ENCODE measurements at regions not wholly inside any gene's neighbourhood (a gene's known extent, or its start where the extent isn't known, plus 50 kb on each side); places are given as distances from the start of the nearest gene placed in this dataset.

- H2AFZ ChIP-seq (ENCODE audit: low read depth, low read length): no peak overlapping the region
- H3K27ac ChIP-seq (ENCODE audit: low read length): no peak overlapping the region
- TF ChIP-seq EZH2 (IDR thresholded peaks at IDR 0.05; ENCODE audit: borderline replicate concordance, low read depth, low read length, severe bottlenecking): no peak
- TF ChIP-seq, protein P1, sequence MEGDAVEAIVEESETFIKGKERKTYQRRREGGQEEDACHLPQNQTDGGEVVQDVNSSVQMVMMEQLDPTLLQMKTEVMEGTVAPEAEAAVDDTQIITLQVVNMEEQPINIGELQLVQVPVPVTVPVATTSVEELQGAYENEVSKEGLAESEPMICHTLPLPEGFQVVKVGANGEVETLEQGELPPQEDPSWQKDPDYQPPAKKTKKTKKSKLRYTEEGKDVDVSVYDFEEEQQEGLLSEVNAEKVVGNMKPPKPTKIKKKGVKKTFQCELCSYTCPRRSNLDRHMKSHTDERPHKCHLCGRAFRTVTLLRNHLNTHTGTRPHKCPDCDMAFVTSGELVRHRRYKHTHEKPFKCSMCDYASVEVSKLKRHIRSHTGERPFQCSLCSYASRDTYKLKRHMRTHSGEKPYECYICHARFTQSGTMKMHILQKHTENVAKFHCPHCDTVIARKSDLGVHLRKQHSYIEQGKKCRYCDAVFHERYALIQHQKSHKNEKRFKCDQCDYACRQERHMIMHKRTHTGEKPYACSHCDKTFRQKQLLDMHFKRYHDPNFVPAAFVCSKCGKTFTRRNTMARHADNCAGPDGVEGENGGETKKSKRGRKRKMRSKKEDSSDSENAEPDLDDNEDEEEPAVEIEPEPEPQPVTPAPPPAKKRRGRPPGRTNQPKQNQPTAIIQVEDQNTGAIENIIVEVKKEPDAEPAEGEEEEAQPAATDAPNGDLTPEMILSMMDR (IDR thresholded peaks at IDR 0.05; ENCODE audit: borderline replicate concordance, extremely low read depth, low read length, poor library complexity, severe bottlenecking): no peak
- no peaks in the 10 kb centered on the region for H3K79me2 ChIP-seq (ENCODE audit: insufficient read depth, low read length)
- no peaks in the 10 kb centered on the region for H3K9me3 ChIP-seq (ENCODE audit: insufficient read depth, low read length, severe bottlenecking)
- DNase-seq (no peak), ATAC-seq (ENCODE audit: insufficient read depth, low read depth) (no peak)
- no peak overlapping the region for H3K4me3 ChIP-seq (ENCODE audit: low read depth in 1 of 2, low read length in 2 of 2)
- no peak overlapping the region for H3K9ac ChIP-seq (ENCODE audit: low read depth, low read length)
- H3K4me2 ChIP-seq (ENCODE audit: insufficient read depth, low read length): no peak overlapping the region
- no peaks in the 10 kb centered on the region for H4K20me1 ChIP-seq (ENCODE audit: insufficient read depth, low read length)
- H3K4me1 ChIP-seq (ENCODE audit: insufficient read depth, low read length): no peaks in the 10 kb centered on the region
- H3K27me3 ChIP-seq (ENCODE audit: insufficient read depth, low read length, poor library complexity): peaks cover 34% of the 10 kb centered on the region
- no peaks in the 10 kb centered on the region for H3K36me3 ChIP-seq (ENCODE audit: insufficient read depth, low read length)
These were observed 561.8 kb upstream of the MKI67 start for GRCh38 chr10:128687927-128688549.

DNA sequence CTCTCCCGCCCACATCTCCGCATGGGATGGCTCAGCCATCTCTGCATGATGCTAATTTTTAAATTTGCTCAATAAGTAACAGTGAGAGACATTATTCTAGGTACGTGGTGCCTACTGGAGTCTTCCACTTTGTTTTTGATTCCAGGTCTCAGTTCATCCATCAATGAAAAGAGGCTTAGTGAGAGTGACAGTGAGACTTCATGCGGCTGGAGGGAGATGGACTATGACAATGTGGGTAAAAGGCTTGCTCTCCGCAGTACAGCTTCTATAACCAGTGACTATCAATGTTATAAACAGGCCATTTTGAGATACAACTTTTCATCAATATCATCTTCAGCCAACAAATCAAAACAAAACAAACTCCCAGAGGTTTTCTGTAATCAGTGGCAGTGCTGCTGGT, 563.4 kb upstream of the MKI67 start:
- no peak overlapping the region for H3K4me2 ChIP-seq (ENCODE audit: insufficient read depth, low read length)
- H3K27me3 ChIP-seq (ENCODE audit: insufficient read depth, low read length, poor library complexity): peaks cover 34% of the 10 kb centered on the region
- DNase-seq: no peak
- no peaks in the 10 kb centered on the region for H3K79me2 ChIP-seq (ENCODE audit: insufficient read depth, low read length)
- ATAC-seq (ENCODE audit: insufficient read depth, low read depth): no peak
- no peak overlapping the region for H3K9ac ChIP-seq (ENCODE audit: low read depth, low read length)
- H3K4me1 ChIP-seq (ENCODE audit: insufficient read depth, low read length): no peaks in the 10 kb centered on the region
- TF ChIP-seq, protein P1 (IDR thresholded peaks at IDR 0.05; ENCODE audit: borderline replicate concordance, extremely low read depth, low read length, poor library complexity, severe bottlenecking): no peak
- TF ChIP-seq EZH2 (IDR thresholded peaks at IDR 0.05; ENCODE audit: borderline replicate concordance, low read depth, low read length, severe bottlenecking): no peak
- no peak overlapping the region for H3K4me3 ChIP-seq (ENCODE audit: low read depth in 1 of 2, low read length in 2 of 2)
- no peak overlapping the region for H3K27ac ChIP-seq (ENCODE audit: low read length)
- no peaks in the 10 kb centered on the region for H3K9me3 ChIP-seq (ENCODE audit: insufficient read depth, low read length, severe bottlenecking)
- H3K36me3 ChIP-seq (ENCODE audit: insufficient read depth, low read length): no peaks in the 10 kb centered on the region
- H4K20me1 ChIP-seq (ENCODE audit: insufficient read depth, low read length): no peaks in the 10 kb centered on the region
- H2AFZ ChIP-seq (ENCODE audit: low read depth, low read length): no peak overlapping the region

GRCh38 chr10:128693493-128694131, 567.4 kb upstream of the MKI67 start:
- no peaks in the 10 kb centered on the region for H3K4me1 ChIP-seq (ENCODE audit: insufficient read depth, low read length)
- no peak overlapping the region for H3K9ac ChIP-seq (ENCODE audit: low read depth, low read length)
- H4K20me1 ChIP-seq (ENCODE audit: insufficient read depth, low read length): no peaks in the 10 kb centered on the region
- DNase-seq (no peak), ATAC-seq (ENCODE audit: insufficient read depth, low read depth) (no peak)
- no peaks in the 10 kb centered on the region for H3K9me3 ChIP-seq (ENCODE audit: insufficient read depth, low read length, severe bottlenecking)
- H2AFZ ChIP-seq (ENCODE audit: low read depth, low read length): no peak overlapping the region
- TF ChIP-seq, protein P1 (IDR thresholded peaks at IDR 0.05; ENCODE audit: borderline replicate concordance, extremely low read depth, low read length, poor library complexity, severe bottlenecking): no peak
- no peak for TF ChIP-seq EZH2 (IDR thresholded peaks at IDR 0.05; ENCODE audit: borderline replicate concordance, low read depth, low read length, severe bottlenecking)
- H3K36me3 ChIP-seq (ENCODE audit: insufficient read depth, low read length): no peaks in the 10 kb centered on the region
- H3K4me3 ChIP-seq (ENCODE audit: low read depth in 1 of 2, low read length in 2 of 2): no peak overlapping the region
- no peaks in the 10 kb centered on the region for H3K79me2 ChIP-seq (ENCODE audit: insufficient read depth, low read length)
- H3K27ac ChIP-seq (ENCODE audit: low read length): no peak overlapping the region
- no peak overlapping the region for H3K4me2 ChIP-seq (ENCODE audit: insufficient read depth, low read length)
- peaks cover 52% of the 10 kb centered on the region for H3K27me3 ChIP-seq (ENCODE audit: insufficient read depth, low read length, poor library complexity)
